ENCODE measurements at regions not wholly inside any gene's neighbourhood (a gene's known extent, or its start where the extent isn't known, plus 50 kb on each side); places are given as distances from the start of the nearest gene placed in this dataset.

DNA sequence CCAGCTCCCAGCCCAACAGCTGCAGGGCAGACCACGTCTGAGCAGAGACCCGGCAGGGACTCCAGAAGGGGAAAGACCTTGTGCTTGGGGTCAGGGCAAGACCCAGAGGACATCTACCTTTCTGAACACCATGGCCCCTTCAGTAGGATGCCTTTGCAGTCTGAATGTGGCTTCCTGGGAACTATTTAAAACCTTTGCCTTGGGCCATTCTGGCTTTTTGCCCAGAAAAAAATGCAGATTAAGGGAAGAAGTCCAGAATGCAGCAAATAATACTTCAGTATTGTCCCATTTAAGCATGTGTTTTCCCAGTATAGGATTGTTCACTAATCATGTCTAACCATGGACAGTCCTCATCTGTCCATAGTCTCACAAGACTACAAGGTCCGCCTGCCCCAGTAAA is 67.5 kb upstream of the ERCC6L2 start:
- TF ChIP-seq, protein P1, sequence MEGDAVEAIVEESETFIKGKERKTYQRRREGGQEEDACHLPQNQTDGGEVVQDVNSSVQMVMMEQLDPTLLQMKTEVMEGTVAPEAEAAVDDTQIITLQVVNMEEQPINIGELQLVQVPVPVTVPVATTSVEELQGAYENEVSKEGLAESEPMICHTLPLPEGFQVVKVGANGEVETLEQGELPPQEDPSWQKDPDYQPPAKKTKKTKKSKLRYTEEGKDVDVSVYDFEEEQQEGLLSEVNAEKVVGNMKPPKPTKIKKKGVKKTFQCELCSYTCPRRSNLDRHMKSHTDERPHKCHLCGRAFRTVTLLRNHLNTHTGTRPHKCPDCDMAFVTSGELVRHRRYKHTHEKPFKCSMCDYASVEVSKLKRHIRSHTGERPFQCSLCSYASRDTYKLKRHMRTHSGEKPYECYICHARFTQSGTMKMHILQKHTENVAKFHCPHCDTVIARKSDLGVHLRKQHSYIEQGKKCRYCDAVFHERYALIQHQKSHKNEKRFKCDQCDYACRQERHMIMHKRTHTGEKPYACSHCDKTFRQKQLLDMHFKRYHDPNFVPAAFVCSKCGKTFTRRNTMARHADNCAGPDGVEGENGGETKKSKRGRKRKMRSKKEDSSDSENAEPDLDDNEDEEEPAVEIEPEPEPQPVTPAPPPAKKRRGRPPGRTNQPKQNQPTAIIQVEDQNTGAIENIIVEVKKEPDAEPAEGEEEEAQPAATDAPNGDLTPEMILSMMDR (IDR thresholded peaks at IDR 0.05), result no peak
- intact Hi-C loops (cut with micrococcal nuclease), result no loop called here
- Histone ChIP-seq H3K9me3 (replicated peaks in 1 of 2; ENCODE audit: control insufficient read depth in 1 of 2, insufficient read depth in 1 of 2, low read length in 2 of 2) (no peaks in the 10 kb centered on the region), H3K36me3 (replicated peaks in 1 of 2; ENCODE audit: control insufficient read depth in 1 of 2, insufficient read depth in 2 of 2, low read length in 2 of 2) (no peaks in the 10 kb centered on the region), H4K20me1 (ENCODE audit: insufficient read depth, low read length) (no peaks in the 10 kb centered on the region), H3K27me3 (ENCODE audit: control insufficient read depth in 2 of 2, insufficient read depth in 2 of 2, low read length in 2 of 2) (no peaks in the 10 kb centered on the region), H3K4me1 (ENCODE audit: control insufficient read depth in 1 of 2, insufficient read depth in 2 of 2, low read length in 2 of 2) (no peaks in the 10 kb centered on the region), H3K27ac (ENCODE audit: low read depth in 1 of 2, low read length in 2 of 2) (no peak overlapping the region), H3K79me2 (ENCODE audit: insufficient read depth, low read length) (no peaks in the 10 kb centered on the region), H3K4me3 (replicated peaks in 1 of 3; ENCODE audit: low read depth in 2 of 3, low read length in 3 of 3) (no peak overlapping the region), H3K9ac (ENCODE audit: insufficient read depth, low read length, poor library complexity, severe bottlenecking) (no peak overlapping the region), H3K4me2 (replicated peaks; ENCODE audit: extremely low read depth, low read length, poor library complexity, severe bottlenecking) (no peak overlapping the region), H2AFZ (ENCODE audit: insufficient read depth, low read depth, low read length, poor library complexity, severe bottlenecking) (no peak overlapping the region)
- WGBS (ENCODE audit: insufficient coverage), result 88% methylated on average over 3 of the region's 3 CpGs
- peaks cover 0 to 10% (median 5%) of the 10 kb centered on the region in 7 donors for H3K9me3 Mint-ChIP-seq
- H3K27ac Mint-ChIP-seq, result no peak overlapping the region
- DNase-seq, result no peak
- H3K27me3 Mint-ChIP-seq (ENCODE audit: low read depth in 3 of 3), result peaks cover 0 to 10% (median 0%) of the 10 kb centered on the region in 3 donors
- H3K4me3 Mint-ChIP-seq, result no peak overlapping the region
- H3K36me3 Mint-ChIP-seq, result no peaks in the 10 kb centered on the region
- H3K4me1 Mint-ChIP-seq, result no peaks in the 10 kb centered on the region

DNA sequence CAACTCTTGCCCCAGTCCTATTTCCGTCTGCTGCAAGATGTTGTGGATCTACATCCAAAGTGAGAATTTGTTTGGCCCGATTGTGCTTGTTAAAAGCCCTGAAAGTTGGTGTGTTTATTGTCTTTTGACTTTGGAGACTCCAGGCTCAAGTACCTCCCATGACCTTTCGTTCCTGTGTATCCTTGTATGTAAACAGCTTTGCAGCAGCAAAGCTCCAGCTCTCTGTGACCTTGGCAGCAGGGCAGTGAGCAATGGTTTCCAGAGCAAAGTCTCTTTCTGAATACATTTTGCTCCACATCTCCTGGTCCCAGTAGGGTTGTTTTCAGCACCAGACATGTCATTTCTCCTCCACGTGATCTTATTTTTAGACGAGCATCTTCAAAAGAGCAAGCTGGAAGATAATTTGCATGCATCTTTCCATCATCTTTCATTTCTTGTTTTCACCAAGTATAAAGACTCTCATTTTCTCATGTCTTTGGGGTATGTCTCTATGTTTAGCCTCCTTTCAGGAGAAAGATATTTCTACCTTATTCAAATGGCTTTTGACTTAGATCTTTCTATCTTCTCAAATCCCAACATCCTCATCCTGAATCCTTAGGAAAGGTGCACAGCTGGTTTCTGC is 68.1 kb upstream of the ERCC6L2 start:
- H2AFZ ChIP-seq (ENCODE audit: insufficient read depth, low read depth, low read length, poor library complexity, severe bottlenecking), result no peak overlapping the region
- H3K79me2 ChIP-seq (ENCODE audit: insufficient read depth, low read length), result no peaks in the 10 kb centered on the region
- H3K27ac ChIP-seq (ENCODE audit: low read depth in 1 of 2, low read length in 2 of 2), result no peak overlapping the region
- intact Hi-C loops (cut with micrococcal nuclease), result no loop called here
- peaks cover 0 to 11% (median 0%) of the 10 kb centered on the region in 3 donors for H3K27me3 Mint-ChIP-seq (ENCODE audit: low read depth in 3 of 3)
- H3K9me3 ChIP-seq (replicated peaks in 1 of 2; ENCODE audit: control insufficient read depth in 1 of 2, insufficient read depth in 1 of 2, low read length in 2 of 2), result no peaks in the 10 kb centered on the region
- no peaks in the 10 kb centered on the region for H4K20me1 ChIP-seq (ENCODE audit: insufficient read depth, low read length)
- no peak for DNase-seq
- no peaks in the 10 kb centered on the region for H3K36me3 Mint-ChIP-seq
- no peak overlapping the region for H3K4me2 ChIP-seq (replicated peaks; ENCODE audit: extremely low read depth, low read length, poor library complexity, severe bottlenecking)
- no peak overlapping the region for H3K4me3 Mint-ChIP-seq
- H3K36me3 ChIP-seq (replicated peaks in 1 of 2; ENCODE audit: control insufficient read depth in 1 of 2, insufficient read depth in 2 of 2, low read length in 2 of 2), result no peaks in the 10 kb centered on the region
- H3K27me3 ChIP-seq (ENCODE audit: control insufficient read depth in 2 of 2, insufficient read depth in 2 of 2, low read length in 2 of 2), result no peaks in the 10 kb centered on the region
- TF ChIP-seq, protein P1 (IDR thresholded peaks at IDR 0.05), result no peak
- 92% methylated on average over 3 of the region's 5 CpGs for WGBS (ENCODE audit: insufficient coverage)
- no peaks in the 10 kb centered on the region for H3K4me1 Mint-ChIP-seq
- H3K9me3 Mint-ChIP-seq, result peaks cover 0 to 10% (median 6%) of the 10 kb centered on the region in 7 donors
- H3K9ac ChIP-seq (ENCODE audit: insufficient read depth, low read length, poor library complexity, severe bottlenecking), result no peak overlapping the region
- no peaks in the 10 kb centered on the region for H3K4me1 ChIP-seq (ENCODE audit: control insufficient read depth in 1 of 2, insufficient read depth in 2 of 2, low read length in 2 of 2)
- H3K27ac Mint-ChIP-seq, result no peak overlapping the region
- no peak overlapping the region for H3K4me3 ChIP-seq (replicated peaks in 1 of 3; ENCODE audit: low read depth in 2 of 3, low read length in 3 of 3)
